ENCODE measurements at regions not wholly inside any gene's neighbourhood (a gene's known extent, or its start where the extent isn't known, plus 50 kb on each side); places are given as distances from the start of the nearest gene placed in this dataset.

GRCh38 chr2:216564611-216565010 is 66.0 kb downstream of the RPL37A start:
- H2BK15ac ChIP-seq (ENCODE audit: low read depth, low read length): no peak overlapping the region
- no peak overlapping the region for H2BK20ac ChIP-seq (ENCODE audit: low read depth, low read length)
- TF ChIP-seq MAFK (IDR thresholded peaks at IDR 0.05; ENCODE audit: low read depth, low read length): no peak
- no peak overlapping the region for H4K5ac ChIP-seq (ENCODE audit: low read depth, low read length)
- H3K14ac ChIP-seq (replicated peaks; ENCODE audit: low read depth, low read length): no peak overlapping the region
- ChIA-PET POLR2A (ENCODE audit: unreplicated experiment) (no interaction called here), CTCF (no interaction called here)
- H2BK120ac ChIP-seq (ENCODE audit: low read depth, low read length): no peak overlapping the region
- H3K4me1 ChIP-seq (ENCODE audit: control insufficient read depth, insufficient read depth, low read length): peaks cover 4% of the 10 kb centered on the region
- H2AFZ ChIP-seq (replicated peaks; ENCODE audit: low read length, poor library complexity): no peak overlapping the region
- H3K27ac ChIP-seq (ENCODE audit: insufficient read depth, low read length): no peak overlapping the region
- no peak overlapping the region for H4K8ac ChIP-seq (ENCODE audit: low read depth in 2 of 2, low read length in 2 of 2)
- H3K9me1 ChIP-seq (ENCODE audit: insufficient read depth, low read length): 0 out of 2 replicates have a peak, but pooled peaks cover 3% of the 10 kb centered on the region
- H3K4me2 ChIP-seq (ENCODE audit: low read depth, low read length): no peak overlapping the region
- no peak overlapping the region for H3K18ac ChIP-seq (ENCODE audit: low read depth, low read length)
- H3K9me3 ChIP-seq (ENCODE audit: control insufficient read depth, insufficient read depth, low read length): no peaks in the 10 kb centered on the region; the same call in none of the 2 replicates
- 70% methylated on average over 2 of the region's 2 CpGs; no CpG with 5 or more reads in 1 of the 2 experiments for whole genome bisulfite sequencing, 2 experiments (ENCODE audit: extremely low coverage in 2 of 2, insufficient read length in 1 of 2)
- H3K27me3 ChIP-seq (ENCODE audit: control insufficient read depth, insufficient read depth, low read length): peaks cover 9% of the 10 kb centered on the region
- DNase-seq (no peak), ATAC-seq (ENCODE audit: low read depth) (no peak)
- no peak overlapping the region for H2BK5ac ChIP-seq (ENCODE audit: low read depth, low read length, poor library complexity, severe bottlenecking)
- no peak overlapping the region for H3K4ac ChIP-seq (ENCODE audit: low read depth, low read length)
- H3K4me3 ChIP-seq (ENCODE audit: insufficient read depth, low read depth, low read length): no peak overlapping the region
- H3K36me3 ChIP-seq (ENCODE audit: control insufficient read depth, insufficient read depth, low read length): no peaks in the 10 kb centered on the region
- H3K9ac ChIP-seq (ENCODE audit: low read depth, low read length): no peak overlapping the region
- intact Hi-C loops (cut with micrococcal nuclease) (no loop called here), dilution Hi-C loops (cut with HindIII; ENCODE audit: low sequenced_read_pairs, unreplicated experiment) (no loop called here), in situ Hi-C loops (cut with MboI; ENCODE audit: low sequenced_read_pairs) (no loop called here)
- no TSS peak for BruUV-seq (replicated peaks)
- no peak overlapping the region for H4K91ac ChIP-seq (ENCODE audit: insufficient read depth, low read depth, low read length)
- no peaks in the 10 kb centered on the region for H4K20me1 ChIP-seq (ENCODE audit: insufficient read depth, low read length)
- no peak overlapping the region for H2AK9ac ChIP-seq (replicated peaks; ENCODE audit: low read depth, low read length, poor library complexity)
- H3K79me1 ChIP-seq (ENCODE audit: low read depth in 1 of 2, low read length in 2 of 2): no peaks in the 10 kb centered on the region
- H3K56ac ChIP-seq (ENCODE audit: extremely low read depth, insufficient read depth, low read length): no peak overlapping the region
- H2AK5ac ChIP-seq (ENCODE audit: low read depth, low read length): no peak overlapping the region
- H3K23ac ChIP-seq (ENCODE audit: low read depth, low read length): no peak overlapping the region
